A673 (cell line): ENCODE measurements at regions not wholly inside any gene's neighbourhood (a gene's known extent, or its start where the extent isn't known, plus 50 kb on each side); places are given as distances from the start of the nearest gene placed in this dataset.

Experiments used
- EZH2 ChIP-seq: fragments of 200-600 bp; sonication (generic); IDR thresholded peaks from 2 replicates; pipeline ENCODE4 v1.6.1; 2017; ENCODE audit warnings: borderline replicate concordance, low read depth, mild to moderate bottlenecking, mixed read lengths, antibody characterized with exemption, low read length; ENCODE audit not compliant: poor library complexity, severe bottlenecking
- TF ChIP-seq, protein P1 (sequence below): fragments of 300-800, 200-600 bp; sonication (generic); conservative IDR thresholded peaks from 2 replicates; pipeline ENCODE4 v1.5.1; 2017; ENCODE audit warnings: low read depth, mild to moderate bottlenecking, antibody characterized with exemption, low read length, moderate library complexity, mixed read lengths

DNA sequence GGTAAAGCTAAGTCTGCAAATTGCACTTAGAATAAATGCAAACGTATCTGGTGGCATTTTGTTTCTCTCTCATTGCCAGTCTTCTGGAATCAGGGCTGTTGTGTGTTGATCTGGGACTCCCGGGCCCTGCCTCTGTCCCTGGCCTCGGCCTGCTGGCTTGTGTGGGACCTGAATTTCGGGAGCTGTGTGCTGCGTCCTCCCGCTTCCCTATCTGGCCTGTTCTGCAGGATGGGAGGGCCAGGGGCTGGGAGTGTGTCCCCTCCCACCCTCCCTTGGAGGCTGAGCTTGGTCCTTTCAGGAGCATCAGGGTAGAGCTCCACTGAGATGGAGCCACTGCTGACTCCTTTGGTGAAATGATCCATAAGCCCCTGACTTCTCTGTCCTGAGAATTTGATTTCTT, 118.5 kb downstream of the ACKR3 start:
- TF ChIP-seq, protein P1, sequence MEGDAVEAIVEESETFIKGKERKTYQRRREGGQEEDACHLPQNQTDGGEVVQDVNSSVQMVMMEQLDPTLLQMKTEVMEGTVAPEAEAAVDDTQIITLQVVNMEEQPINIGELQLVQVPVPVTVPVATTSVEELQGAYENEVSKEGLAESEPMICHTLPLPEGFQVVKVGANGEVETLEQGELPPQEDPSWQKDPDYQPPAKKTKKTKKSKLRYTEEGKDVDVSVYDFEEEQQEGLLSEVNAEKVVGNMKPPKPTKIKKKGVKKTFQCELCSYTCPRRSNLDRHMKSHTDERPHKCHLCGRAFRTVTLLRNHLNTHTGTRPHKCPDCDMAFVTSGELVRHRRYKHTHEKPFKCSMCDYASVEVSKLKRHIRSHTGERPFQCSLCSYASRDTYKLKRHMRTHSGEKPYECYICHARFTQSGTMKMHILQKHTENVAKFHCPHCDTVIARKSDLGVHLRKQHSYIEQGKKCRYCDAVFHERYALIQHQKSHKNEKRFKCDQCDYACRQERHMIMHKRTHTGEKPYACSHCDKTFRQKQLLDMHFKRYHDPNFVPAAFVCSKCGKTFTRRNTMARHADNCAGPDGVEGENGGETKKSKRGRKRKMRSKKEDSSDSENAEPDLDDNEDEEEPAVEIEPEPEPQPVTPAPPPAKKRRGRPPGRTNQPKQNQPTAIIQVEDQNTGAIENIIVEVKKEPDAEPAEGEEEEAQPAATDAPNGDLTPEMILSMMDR, result no peak
- TF ChIP-seq EZH2, result no peak
